K562 (cell line): ENCODE measurements at regions not wholly inside any gene's neighbourhood (a gene's known extent, or its start where the extent isn't known, plus 50 kb on each side); places are given as distances from the start of the nearest gene placed in this dataset.
A peak's percentile ranks its signal among the peaks of the same experiment; 100 is the strongest.

Experiments
- ARID1B ChIP-seq: fragments of 450-650 bp; IDR thresholded peaks from 2 replicates; pipeline ENCODE4 v1.6.1; 2016; ENCODE audit warnings: antibody characterized with exemption, mild to moderate bottlenecking, inconsistent platforms
- CBFA2T3 ChIP-seq: fragments of 450-650 bp; IDR thresholded peaks from 2 replicates; pipeline ENCODE4 v1.6.1; 2017
- HMG20A ChIP-seq: fragments of 450-650 bp; formaldehyde crosslinking; conservative IDR thresholded peaks from 2 replicates; pipeline ENCODE4 v1.4.0; 2020; ENCODE audit warnings: mild to moderate bottlenecking, mixed read lengths
- HNRNPLL ChIP-seq: fragments of 200-400 bp; formaldehyde crosslinking; IDR thresholded peaks from 2 replicates; pipeline ENCODE4 v1.6.1; 2017; ENCODE audit warnings: low read length, low read depth, mild to moderate bottlenecking; ENCODE audit not compliant: poor library complexity, severe bottlenecking
- MCM2 ChIP-seq: fragments of 450-650 bp; IDR thresholded peaks from 2 replicates; pipeline ENCODE4 v1.6.1; 2017; ENCODE audit warnings: low read depth, mild to moderate bottlenecking
- MEIS2 ChIP-seq: fragments of 450-650 bp; IDR thresholded peaks from 2 replicates; pipeline ENCODE4 v1.6.1; 2014; ENCODE audit warnings: mild to moderate bottlenecking; ENCODE audit not compliant: partially characterized antibody
- NCOA1 ChIP-seq: fragments of 450-650 bp; IDR thresholded peaks from 2 replicates; pipeline ENCODE4 v1.6.1; 2016; ENCODE audit warnings: low read depth
- NCOR1 ChIP-seq: fragments of 450-650 bp; IDR thresholded peaks from 2 replicates; pipeline ENCODE4 v1.6.1; 2016; ENCODE audit warnings: mild to moderate bottlenecking, moderate library complexity
- SETDB1 ChIP-seq: IDR thresholded peaks from one replicate; pipeline ENCODE4 v1.6.1; 2012; ENCODE audit warnings: low read length, control low read depth, inconsistent platforms
- SOX6 ChIP-seq: fragments of 450-650 bp; IDR thresholded peaks from 2 replicates; pipeline ENCODE4 v1.6.1; 2014; ENCODE audit warnings: mild to moderate bottlenecking
- SPI1 ChIP-seq: IDR thresholded peaks from 2 replicates; pipeline ENCODE4 v1.6.1; 2011; ENCODE audit warnings: low read depth, low read length, control low read depth, borderline replicate concordance
- TARDBP ChIP-seq: fragments of 450-650 bp; IDR thresholded peaks from 2 replicates; pipeline ENCODE4 v1.6.1; 2016
- ZNF165 ChIP-seq: fragments of 250-450 bp; sonication (Bioruptor Pico); IDR thresholded peaks from 2 replicates; pipeline ENCODE4 v1.4.0; 2020; ENCODE audit warnings: borderline replicate concordance
- TF ChIP-seq, protein P1 (sequence below): fragments of 450-650 bp; IDR thresholded peaks from 2 replicates; pipeline ENCODE4 v1.6.1; 2018; ENCODE audit warnings: mild to moderate bottlenecking, low read depth; ENCODE audit not compliant: partially characterized antibody
- TF ChIP-seq, protein P2 (sequence below): fragments of 200-600 bp; sonication (generic); IDR thresholded peaks from one replicate; pipeline ENCODE4 v1.6.1; 2012; ENCODE audit warnings: mild to moderate bottlenecking, low read depth, low read length, inconsistent platforms
- TF ChIP-seq, protein P3 (sequence below): IDR thresholded peaks from 2 replicates; pipeline ENCODE4 v1.6.1; 2011; ENCODE audit not compliant: insufficient read length; ENCODE audit errors: extremely low read depth

DNA sequence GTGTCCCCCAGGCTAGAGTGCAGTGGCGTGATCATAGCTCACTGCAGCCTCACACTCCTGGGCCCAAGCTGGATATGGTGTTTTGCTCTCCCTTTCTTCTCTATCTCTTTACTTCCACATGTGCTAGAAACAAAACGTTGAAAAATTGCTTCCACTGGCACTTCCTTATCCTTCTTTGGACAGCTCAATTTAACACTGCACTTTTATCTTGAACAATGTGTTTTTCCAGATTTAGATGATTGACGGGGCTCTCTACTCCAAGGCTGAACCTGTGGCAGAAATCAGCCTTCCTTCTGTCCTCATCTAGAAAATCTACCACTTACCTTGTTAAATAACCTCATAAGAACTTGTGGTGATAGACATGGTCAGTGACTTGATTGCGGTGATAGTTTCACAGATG, 165.1 kb downstream of the DAD1 start (continued):
- TF ChIP-seq MCM2 (no peak), TARDBP (no peak), ZNF165 (CRISPR knock-in tag) (no peak), ARID1B (peak; percentile 50), SPI1 (peak; percentile 20; the same call in 1 of the 2 replicates), HMG20A (CRISPR knock-in tag) (no peak), MEIS2 (peak; percentile 68), HNRNPLL (no peak), NCOR1 (0 out of 2 replicates have a peak, but pooled peaks have one; percentile 34), SETDB1 (no peak), CBFA2T3 (peak; percentile 61), SOX6 (no peak), NCOA1 (no peak)
- TF ChIP-seq, protein P1, sequence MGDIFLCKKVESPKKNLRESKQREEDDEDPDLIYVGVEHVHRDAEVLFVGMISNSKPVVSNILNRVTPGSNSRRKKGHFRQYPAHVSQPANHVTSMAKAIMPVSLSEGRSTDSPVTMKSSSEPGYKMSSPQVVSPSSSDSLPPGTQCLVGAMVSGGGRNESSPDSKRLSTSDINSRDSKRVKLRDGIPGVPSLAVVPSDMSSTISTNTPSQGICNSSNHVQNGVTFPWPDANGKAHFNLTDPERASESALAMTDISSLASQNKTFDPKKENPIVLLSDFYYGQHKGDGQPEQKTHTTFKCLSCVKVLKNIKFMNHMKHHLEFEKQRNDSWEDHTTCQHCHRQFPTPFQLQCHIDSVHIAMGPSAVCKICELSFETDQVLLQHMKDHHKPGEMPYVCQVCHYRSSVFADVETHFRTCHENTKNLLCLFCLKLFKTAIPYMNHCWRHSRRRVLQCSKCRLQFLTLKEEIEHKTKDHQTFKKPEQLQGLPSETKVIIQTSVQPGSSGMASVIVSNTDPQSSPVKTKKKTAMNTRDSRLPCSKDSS: no peak
- TF ChIP-seq, protein P2, sequence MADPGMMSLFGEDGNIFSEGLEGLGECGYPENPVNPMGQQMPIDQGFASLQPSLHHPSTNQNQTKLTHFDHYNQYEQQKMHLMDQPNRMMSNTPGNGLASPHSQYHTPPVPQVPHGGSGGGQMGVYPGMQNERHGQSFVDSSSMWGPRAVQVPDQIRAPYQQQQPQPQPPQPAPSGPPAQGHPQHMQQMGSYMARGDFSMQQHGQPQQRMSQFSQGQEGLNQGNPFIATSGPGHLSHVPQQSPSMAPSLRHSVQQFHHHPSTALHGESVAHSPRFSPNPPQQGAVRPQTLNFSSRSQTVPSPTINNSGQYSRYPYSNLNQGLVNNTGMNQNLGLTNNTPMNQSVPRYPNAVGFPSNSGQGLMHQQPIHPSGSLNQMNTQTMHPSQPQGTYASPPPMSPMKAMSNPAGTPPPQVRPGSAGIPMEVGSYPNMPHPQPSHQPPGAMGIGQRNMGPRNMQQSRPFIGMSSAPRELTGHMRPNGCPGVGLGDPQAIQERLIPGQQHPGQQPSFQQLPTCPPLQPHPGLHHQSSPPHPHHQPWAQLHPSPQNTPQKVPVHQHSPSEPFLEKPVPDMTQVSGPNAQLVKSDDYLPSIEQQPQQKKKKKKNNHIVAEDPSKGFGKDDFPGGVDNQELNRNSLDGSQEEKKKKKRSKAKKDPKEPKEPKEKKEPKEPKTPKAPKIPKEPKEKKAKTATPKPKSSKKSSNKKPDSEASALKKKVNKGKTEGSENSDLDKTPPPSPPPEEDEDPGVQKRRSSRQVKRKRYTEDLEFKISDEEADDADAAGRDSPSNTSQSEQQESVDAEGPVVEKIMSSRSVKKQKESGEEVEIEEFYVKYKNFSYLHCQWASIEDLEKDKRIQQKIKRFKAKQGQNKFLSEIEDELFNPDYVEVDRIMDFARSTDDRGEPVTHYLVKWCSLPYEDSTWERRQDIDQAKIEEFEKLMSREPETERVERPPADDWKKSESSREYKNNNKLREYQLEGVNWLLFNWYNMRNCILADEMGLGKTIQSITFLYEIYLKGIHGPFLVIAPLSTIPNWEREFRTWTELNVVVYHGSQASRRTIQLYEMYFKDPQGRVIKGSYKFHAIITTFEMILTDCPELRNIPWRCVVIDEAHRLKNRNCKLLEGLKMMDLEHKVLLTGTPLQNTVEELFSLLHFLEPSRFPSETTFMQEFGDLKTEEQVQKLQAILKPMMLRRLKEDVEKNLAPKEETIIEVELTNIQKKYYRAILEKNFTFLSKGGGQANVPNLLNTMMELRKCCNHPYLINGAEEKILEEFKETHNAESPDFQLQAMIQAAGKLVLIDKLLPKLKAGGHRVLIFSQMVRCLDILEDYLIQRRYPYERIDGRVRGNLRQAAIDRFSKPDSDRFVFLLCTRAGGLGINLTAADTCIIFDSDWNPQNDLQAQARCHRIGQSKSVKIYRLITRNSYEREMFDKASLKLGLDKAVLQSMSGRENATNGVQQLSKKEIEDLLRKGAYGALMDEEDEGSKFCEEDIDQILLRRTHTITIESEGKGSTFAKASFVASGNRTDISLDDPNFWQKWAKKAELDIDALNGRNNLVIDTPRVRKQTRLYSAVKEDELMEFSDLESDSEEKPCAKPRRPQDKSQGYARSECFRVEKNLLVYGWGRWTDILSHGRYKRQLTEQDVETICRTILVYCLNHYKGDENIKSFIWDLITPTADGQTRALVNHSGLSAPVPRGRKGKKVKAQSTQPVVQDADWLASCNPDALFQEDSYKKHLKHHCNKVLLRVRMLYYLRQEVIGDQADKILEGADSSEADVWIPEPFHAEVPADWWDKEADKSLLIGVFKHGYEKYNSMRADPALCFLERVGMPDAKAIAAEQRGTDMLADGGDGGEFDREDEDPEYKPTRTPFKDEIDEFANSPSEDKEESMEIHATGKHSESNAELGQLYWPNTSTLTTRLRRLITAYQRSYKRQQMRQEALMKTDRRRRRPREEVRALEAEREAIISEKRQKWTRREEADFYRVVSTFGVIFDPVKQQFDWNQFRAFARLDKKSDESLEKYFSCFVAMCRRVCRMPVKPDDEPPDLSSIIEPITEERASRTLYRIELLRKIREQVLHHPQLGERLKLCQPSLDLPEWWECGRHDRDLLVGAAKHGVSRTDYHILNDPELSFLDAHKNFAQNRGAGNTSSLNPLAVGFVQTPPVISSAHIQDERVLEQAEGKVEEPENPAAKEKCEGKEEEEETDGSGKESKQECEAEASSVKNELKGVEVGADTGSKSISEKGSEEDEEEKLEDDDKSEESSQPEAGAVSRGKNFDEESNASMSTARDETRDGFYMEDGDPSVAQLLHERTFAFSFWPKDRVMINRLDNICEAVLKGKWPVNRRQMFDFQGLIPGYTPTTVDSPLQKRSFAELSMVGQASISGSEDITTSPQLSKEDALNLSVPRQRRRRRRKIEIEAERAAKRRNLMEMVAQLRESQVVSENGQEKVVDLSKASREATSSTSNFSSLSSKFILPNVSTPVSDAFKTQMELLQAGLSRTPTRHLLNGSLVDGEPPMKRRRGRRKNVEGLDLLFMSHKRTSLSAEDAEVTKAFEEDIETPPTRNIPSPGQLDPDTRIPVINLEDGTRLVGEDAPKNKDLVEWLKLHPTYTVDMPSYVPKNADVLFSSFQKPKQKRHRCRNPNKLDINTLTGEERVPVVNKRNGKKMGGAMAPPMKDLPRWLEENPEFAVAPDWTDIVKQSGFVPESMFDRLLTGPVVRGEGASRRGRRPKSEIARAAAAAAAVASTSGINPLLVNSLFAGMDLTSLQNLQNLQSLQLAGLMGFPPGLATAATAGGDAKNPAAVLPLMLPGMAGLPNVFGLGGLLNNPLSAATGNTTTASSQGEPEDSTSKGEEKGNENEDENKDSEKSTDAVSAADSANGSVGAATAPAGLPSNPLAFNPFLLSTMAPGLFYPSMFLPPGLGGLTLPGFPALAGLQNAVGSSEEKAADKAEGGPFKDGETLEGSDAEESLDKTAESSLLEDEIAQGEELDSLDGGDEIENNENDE: no peak
- TF ChIP-seq, protein P3, sequence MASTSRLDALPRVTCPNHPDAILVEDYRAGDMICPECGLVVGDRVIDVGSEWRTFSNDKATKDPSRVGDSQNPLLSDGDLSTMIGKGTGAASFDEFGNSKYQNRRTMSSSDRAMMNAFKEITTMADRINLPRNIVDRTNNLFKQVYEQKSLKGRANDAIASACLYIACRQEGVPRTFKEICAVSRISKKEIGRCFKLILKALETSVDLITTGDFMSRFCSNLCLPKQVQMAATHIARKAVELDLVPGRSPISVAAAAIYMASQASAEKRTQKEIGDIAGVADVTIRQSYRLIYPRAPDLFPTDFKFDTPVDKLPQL: no peak
